GM23338 (cell line): ENCODE measurements at regions not wholly inside any gene's neighbourhood (a gene's known extent, or its start where the extent isn't known, plus 50 kb on each side); places are given as distances from the start of the nearest gene placed in this dataset.

Experiments used
- ATAC-seq: fragments of 200-7000 bp; cut with Tn5 transposase; 3 replicates; pipeline ENCODE4 v1.9.1; 2020
- DNase-seq: peaks from one replicate; pipeline ENCODE4 v3.0.0-alpha.2; 2015; ENCODE audit warnings: low spot score
- H2AFZ ChIP-seq: fragments of 200-600 bp; sonication (generic); 2 replicates; pipeline ENCODE4 v1.8.0; 2016; ENCODE audit warnings: antibody characterized with exemption, mild to moderate bottlenecking, moderate library complexity
- H3F3A ChIP-seq: fragments of 200-600 bp; sonication (generic); replicated peaks from 2 replicates; pipeline ENCODE4 v1.8.0; 2017; ENCODE audit warnings: antibody characterized with exemption, mixed run types, low read depth
- H3K27ac ChIP-seq: fragments of 200-600 bp; sonication (generic); 2 replicates; pipeline ENCODE4 v1.6.1; 2016; ENCODE audit warnings: low read depth
- H3K27me3 ChIP-seq: fragments of 200-600 bp; sonication (generic); 2 replicates; pipeline ENCODE4 v1.8.0; 2016; ENCODE audit warnings: mild to moderate bottlenecking, mixed run types, moderate library complexity; ENCODE audit not compliant: insufficient read depth
- H3K36me3 ChIP-seq: fragments of 200-600 bp; sonication (generic); 2 replicates; pipeline ENCODE4 v1.8.0; 2016; ENCODE audit warnings: mild to moderate bottlenecking; ENCODE audit not compliant: insufficient read depth
- H3K4me1 ChIP-seq: fragments of 200-600 bp; sonication (generic); 2 replicates; pipeline ENCODE4 v1.8.0; 2016; ENCODE audit warnings: mild to moderate bottlenecking, moderate library complexity; ENCODE audit not compliant: insufficient read depth
- H3K4me2 ChIP-seq: fragments of 200-600 bp; sonication (generic); 2 replicates; pipeline ENCODE4 v1.7.1; 2017; ENCODE audit warnings: mixed run types
- H3K4me3 ChIP-seq: fragments of 200-600 bp; sonication (generic); 2 replicates; pipeline ENCODE4 v1.6.1; 2016; ENCODE audit warnings: mixed run types
- H3K79me2 ChIP-seq: fragments of 200-600 bp; sonication (generic); replicated peaks from 2 replicates; pipeline ENCODE4 v1.8.0; 2017; ENCODE audit warnings: mild to moderate bottlenecking; ENCODE audit not compliant: insufficient read depth
- H3K9me2 ChIP-seq: fragments of 200-600 bp; sonication (generic); 2 replicates; pipeline ENCODE4 v1.8.0; 2017; ENCODE audit not compliant: insufficient read depth
- H4K20me1 ChIP-seq: fragments of 200-600 bp; sonication (generic); replicated peaks from 2 replicates; pipeline ENCODE4 v1.8.0; 2017; ENCODE audit warnings: mild to moderate bottlenecking; ENCODE audit not compliant: insufficient read depth
- H3K27ac Mint-ChIP-seq: 2 replicates; pipeline ENCODE4 v1.8.0; 2020; ENCODE audit warnings: inconsistent platforms, mild to moderate bottlenecking, moderate library complexity, mixed read lengths
- H3K27me3 Mint-ChIP-seq: 3 replicates; pipeline ENCODE4 v1.8.0; 2022; ENCODE audit warnings: low read depth, mild to moderate bottlenecking, moderate library complexity, mixed read lengths, inconsistent platforms; ENCODE audit not compliant: insufficient read depth, poor library complexity
- H3K36me3 Mint-ChIP-seq: 3 replicates; pipeline ENCODE4 v1.8.0; 2021; ENCODE audit warnings: low read depth, mild to moderate bottlenecking, inconsistent platforms, moderate library complexity, mixed read lengths
- H3K4me1 Mint-ChIP-seq: 3 replicates; pipeline ENCODE4 v1.8.0; 2020; ENCODE audit warnings: mild to moderate bottlenecking, inconsistent platforms, mixed read lengths
- H3K4me3 Mint-ChIP-seq: 3 replicates; pipeline ENCODE4 v1.8.0; 2021; ENCODE audit warnings: moderate library complexity, mild to moderate bottlenecking, inconsistent platforms, mixed read lengths
- H3K9me3 Mint-ChIP-seq: 3 replicates; pipeline ENCODE4 v1.8.0; 2020; ENCODE audit warnings: moderate library complexity, mild to moderate bottlenecking, inconsistent platforms, mixed read lengths
- CREB1 ChIP-seq: fragments of 250-450 bp; sonication (Bioruptor Pico); IDR thresholded peaks from 2 replicates; pipeline ENCODE4 v1.5.0; 2020; ENCODE audit warnings: low read depth, mild to moderate bottlenecking, moderate library complexity
- EZH2 ChIP-seq: fragments of 200-600 bp; sonication (generic); IDR thresholded peaks from one replicate; pipeline ENCODE4 v1.8.0; 2017; ENCODE audit warnings: antibody characterized with exemption, mild to moderate bottlenecking, low read depth; ENCODE audit not compliant: unreplicated experiment
- EZH2phosphoT487 ChIP-seq: fragments of 200-600 bp; sonication (generic); IDR thresholded peaks from one replicate; pipeline ENCODE4 v1.8.1; 2018; ENCODE audit warnings: antibody characterized with exemption; ENCODE audit not compliant: unreplicated experiment
- POLR2AphosphoS5 ChIP-seq: IDR thresholded peaks from 2 replicates; pipeline ENCODE4 v1.6.1; 2016; ENCODE audit warnings: antibody characterized with exemption, low read depth
- STAT1 ChIP-seq: IDR thresholded peaks from one replicate; pipeline ENCODE4 v1.6.1; 2016; ENCODE audit warnings: antibody characterized with exemption; ENCODE audit not compliant: unreplicated experiment
- ZNF114 ChIP-seq: fragments of 250-450 bp; sonication (Bioruptor Pico); IDR thresholded peaks from 2 replicates; pipeline ENCODE4 v1.5.0; 2020; ENCODE audit warnings: mild to moderate bottlenecking, moderate library complexity
- ZNF331 ChIP-seq: fragments of 250-450 bp; sonication (Bioruptor Pico); IDR thresholded peaks from 2 replicates; pipeline ENCODE4 v1.5.0; 2020; ENCODE audit warnings: low read depth, mild to moderate bottlenecking, moderate library complexity
- TF ChIP-seq, protein P1 (sequence below), 2 experiments: fragments of 200-600 bp in 1 of 2; sonication (generic) in 1 of 2; conservative IDR thresholded peaks; 2 replicates each; pipeline versions ENCODE4 v1.5.1 to v1.6.1; 2016 to 2017; ENCODE audit warnings: antibody characterized with exemption in 2 of 2, low read depth in 2 of 2, mild to moderate bottlenecking in 2 of 2, moderate library complexity in 1 of 2
- TF ChIP-seq, protein P2 (sequence below): IDR thresholded peaks from 2 replicates; pipeline ENCODE4 v1.6.1; 2016; ENCODE audit warnings: antibody characterized with exemption
- TF ChIP-seq, protein P3 (sequence below): IDR thresholded peaks from one replicate; pipeline ENCODE4 v1.6.1; 2018; ENCODE audit warnings: antibody characterized with exemption; ENCODE audit not compliant: unreplicated experiment

DNA sequence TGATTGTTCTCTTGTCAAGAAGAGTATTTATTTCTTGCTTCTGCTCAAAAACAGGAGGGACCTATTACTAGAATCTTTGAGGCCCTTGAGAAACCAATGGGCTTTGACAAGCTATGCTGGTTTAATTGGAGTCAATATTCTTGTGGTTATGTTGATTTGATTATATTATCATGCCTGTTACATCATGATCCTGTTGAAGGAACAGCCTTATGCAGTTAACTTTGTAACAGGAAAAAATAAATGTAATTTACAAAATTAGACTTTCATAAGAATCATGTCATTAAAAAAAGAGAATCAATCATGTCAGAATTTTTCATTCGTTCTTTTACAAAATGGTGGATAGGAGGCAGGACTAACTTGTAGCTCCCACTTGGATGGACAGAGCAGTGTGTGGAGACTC is 386.1 kb upstream of the DDI1 start:
- no peaks in the 10 kb centered on the region for H3K79me2 ChIP-seq
- no peak overlapping the region for H2AFZ ChIP-seq
- ATAC-seq (no peak), DNase-seq (no peak)
- TF ChIP-seq POLR2AphosphoS5 = no peak
- TF ChIP-seq, protein P1, sequence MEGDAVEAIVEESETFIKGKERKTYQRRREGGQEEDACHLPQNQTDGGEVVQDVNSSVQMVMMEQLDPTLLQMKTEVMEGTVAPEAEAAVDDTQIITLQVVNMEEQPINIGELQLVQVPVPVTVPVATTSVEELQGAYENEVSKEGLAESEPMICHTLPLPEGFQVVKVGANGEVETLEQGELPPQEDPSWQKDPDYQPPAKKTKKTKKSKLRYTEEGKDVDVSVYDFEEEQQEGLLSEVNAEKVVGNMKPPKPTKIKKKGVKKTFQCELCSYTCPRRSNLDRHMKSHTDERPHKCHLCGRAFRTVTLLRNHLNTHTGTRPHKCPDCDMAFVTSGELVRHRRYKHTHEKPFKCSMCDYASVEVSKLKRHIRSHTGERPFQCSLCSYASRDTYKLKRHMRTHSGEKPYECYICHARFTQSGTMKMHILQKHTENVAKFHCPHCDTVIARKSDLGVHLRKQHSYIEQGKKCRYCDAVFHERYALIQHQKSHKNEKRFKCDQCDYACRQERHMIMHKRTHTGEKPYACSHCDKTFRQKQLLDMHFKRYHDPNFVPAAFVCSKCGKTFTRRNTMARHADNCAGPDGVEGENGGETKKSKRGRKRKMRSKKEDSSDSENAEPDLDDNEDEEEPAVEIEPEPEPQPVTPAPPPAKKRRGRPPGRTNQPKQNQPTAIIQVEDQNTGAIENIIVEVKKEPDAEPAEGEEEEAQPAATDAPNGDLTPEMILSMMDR (conservative IDR thresholded peaks at IDR 0.05; ENCODE audit: low read depth in 2 of 2) = no peak
- TF ChIP-seq ZNF331 (CRISPR knock-in tag) = no peak
- TF ChIP-seq, protein P2, sequence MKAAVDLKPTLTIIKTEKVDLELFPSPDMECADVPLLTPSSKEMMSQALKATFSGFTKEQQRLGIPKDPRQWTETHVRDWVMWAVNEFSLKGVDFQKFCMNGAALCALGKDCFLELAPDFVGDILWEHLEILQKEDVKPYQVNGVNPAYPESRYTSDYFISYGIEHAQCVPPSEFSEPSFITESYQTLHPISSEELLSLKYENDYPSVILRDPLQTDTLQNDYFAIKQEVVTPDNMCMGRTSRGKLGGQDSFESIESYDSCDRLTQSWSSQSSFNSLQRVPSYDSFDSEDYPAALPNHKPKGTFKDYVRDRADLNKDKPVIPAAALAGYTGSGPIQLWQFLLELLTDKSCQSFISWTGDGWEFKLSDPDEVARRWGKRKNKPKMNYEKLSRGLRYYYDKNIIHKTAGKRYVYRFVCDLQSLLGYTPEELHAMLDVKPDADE = no peak
- no peak for TF ChIP-seq CREB1 (CRISPR knock-in tag)
- no peak for TF ChIP-seq STAT1
- no peak for TF ChIP-seq ZNF114 (CRISPR knock-in tag)
- TF ChIP-seq, protein P3, sequence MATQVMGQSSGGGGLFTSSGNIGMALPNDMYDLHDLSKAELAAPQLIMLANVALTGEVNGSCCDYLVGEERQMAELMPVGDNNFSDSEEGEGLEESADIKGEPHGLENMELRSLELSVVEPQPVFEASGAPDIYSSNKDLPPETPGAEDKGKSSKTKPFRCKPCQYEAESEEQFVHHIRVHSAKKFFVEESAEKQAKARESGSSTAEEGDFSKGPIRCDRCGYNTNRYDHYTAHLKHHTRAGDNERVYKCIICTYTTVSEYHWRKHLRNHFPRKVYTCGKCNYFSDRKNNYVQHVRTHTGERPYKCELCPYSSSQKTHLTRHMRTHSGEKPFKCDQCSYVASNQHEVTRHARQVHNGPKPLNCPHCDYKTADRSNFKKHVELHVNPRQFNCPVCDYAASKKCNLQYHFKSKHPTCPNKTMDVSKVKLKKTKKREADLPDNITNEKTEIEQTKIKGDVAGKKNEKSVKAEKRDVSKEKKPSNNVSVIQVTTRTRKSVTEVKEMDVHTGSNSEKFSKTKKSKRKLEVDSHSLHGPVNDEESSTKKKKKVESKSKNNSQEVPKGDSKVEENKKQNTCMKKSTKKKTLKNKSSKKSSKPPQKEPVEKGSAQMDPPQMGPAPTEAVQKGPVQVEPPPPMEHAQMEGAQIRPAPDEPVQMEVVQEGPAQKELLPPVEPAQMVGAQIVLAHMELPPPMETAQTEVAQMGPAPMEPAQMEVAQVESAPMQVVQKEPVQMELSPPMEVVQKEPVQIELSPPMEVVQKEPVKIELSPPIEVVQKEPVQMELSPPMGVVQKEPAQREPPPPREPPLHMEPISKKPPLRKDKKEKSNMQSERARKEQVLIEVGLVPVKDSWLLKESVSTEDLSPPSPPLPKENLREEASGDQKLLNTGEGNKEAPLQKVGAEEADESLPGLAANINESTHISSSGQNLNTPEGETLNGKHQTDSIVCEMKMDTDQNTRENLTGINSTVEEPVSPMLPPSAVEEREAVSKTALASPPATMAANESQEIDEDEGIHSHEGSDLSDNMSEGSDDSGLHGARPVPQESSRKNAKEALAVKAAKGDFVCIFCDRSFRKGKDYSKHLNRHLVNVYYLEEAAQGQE = no peak
- no peak for TF ChIP-seq EZH2phosphoT487
- no peak for TF ChIP-seq EZH2
- H3K36me3 ChIP-seq = peaks cover 7% of the 10 kb centered on the region; the same call in 1 of the 2 replicates
- peaks cover 4% of the 10 kb centered on the region for H3K27me3 Mint-ChIP-seq
- H3K36me3 Mint-ChIP-seq = peaks cover 24% of the 10 kb centered on the region
- no peaks in the 10 kb centered on the region for H3K4me1 Mint-ChIP-seq
- H3F3A ChIP-seq = no peaks in the 10 kb centered on the region
- H3K9me3 Mint-ChIP-seq = peaks cover 26% of the 10 kb centered on the region
- no peak overlapping the region for H3K27ac Mint-ChIP-seq
- no peaks in the 10 kb centered on the region for H3K4me1 ChIP-seq
- H4K20me1 ChIP-seq = no peaks in the 10 kb centered on the region
- H3K27ac ChIP-seq = no peak overlapping the region
- no peaks in the 10 kb centered on the region for H3K27me3 ChIP-seq
- no peak overlapping the region for H3K4me3 ChIP-seq
- no peak overlapping the region for H3K4me2 ChIP-seq
- no peak overlapping the region for H3K4me3 Mint-ChIP-seq
- no peaks in the 10 kb centered on the region; the same call in 1 of the 2 replicates for H3K9me2 ChIP-seq
